ENCODE measurements at regions not wholly inside any gene's neighbourhood (a gene's known extent, or its start where the extent isn't known, plus 50 kb on each side); places are given as distances from the start of the nearest gene placed in this dataset.

- 52% methylated on average over 1 of the region's 1 CpG for WGBS
- no peak overlapping the region for H3K4me3 ChIP-seq (ENCODE audit: low read depth in 1 of 3, low read length in 3 of 3)
These were observed 217.6 kb upstream of the CNTN1 start for GRCh38 chr12:40474630-40475029.

DNA sequence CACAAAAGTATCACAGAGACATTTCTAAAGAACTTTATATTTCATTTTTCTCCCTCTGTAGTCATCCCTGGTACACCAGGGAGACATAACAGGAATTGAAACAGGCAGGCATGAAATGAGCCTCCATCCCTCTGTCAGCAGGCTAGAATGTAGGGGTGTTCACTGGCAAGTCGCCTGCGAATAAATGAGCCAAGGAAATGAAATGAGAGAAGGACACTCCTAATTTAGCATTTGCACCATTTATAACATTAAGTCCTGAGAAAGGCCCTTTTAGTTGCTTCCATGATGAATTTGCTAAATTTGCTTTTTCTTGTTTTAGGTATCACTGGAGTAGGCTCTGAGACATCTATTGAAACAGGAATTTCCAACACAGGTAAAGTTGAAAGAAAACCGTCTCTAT lies 192.4 kb upstream of the CNTN1 start:
- no peak overlapping the region for H3K9ac ChIP-seq (ENCODE audit: low read depth in 1 of 2, low read length in 2 of 2)
- no peaks in the 10 kb centered on the region for H3K36me3 ChIP-seq (ENCODE audit: control insufficient read depth in 4 of 4, insufficient read depth in 3 of 4, low read depth in 1 of 4, low read length in 3 of 4)
- no peak for DNase-seq (ENCODE audit: low spot score)
- H3K27me3 ChIP-seq (ENCODE audit: control insufficient read depth in 4 of 4, insufficient read depth in 4 of 4, low read length in 3 of 4): no peaks in the 10 kb centered on the region
- no peaks in the 10 kb centered on the region for H3K9me3 ChIP-seq (ENCODE audit: control insufficient read depth in 4 of 4, low read length in 3 of 4)
- H3K4me1 ChIP-seq (ENCODE audit: control insufficient read depth in 4 of 4, insufficient read depth in 4 of 4, low read length in 3 of 4): no peaks in the 10 kb centered on the region
- H3K4me3 ChIP-seq (ENCODE audit: low read depth in 1 of 3, low read length in 3 of 3): no peak overlapping the region
- H3K27ac ChIP-seq (ENCODE audit: low read depth in 1 of 2, low read length in 2 of 2): no peak overlapping the region
- WGBS: 79% methylated on average over 3 of the region's 3 CpGs
- TF ChIP-seq TAF1 (conservative IDR thresholded peaks at IDR 0.05) (no peak), HNF4G (IDR thresholded peaks at IDR 0.05) (no peak), NR2F2 (IDR thresholded peaks at IDR 0.05) (no peak), HNF4A (conservative IDR thresholded peaks at IDR 0.05) (no peak), SP1 (IDR thresholded peaks at IDR 0.05) (no peak), GABPA (IDR thresholded peaks at IDR 0.05 in 1 of 2, conservative IDR thresholded peaks at IDR 0.05 in 1 of 2) (no peak), RAD21 (IDR thresholded peaks at IDR 0.05) (no peak), FOXA1 (IDR thresholded peaks at IDR 0.05) (no peak), RXRA (IDR thresholded peaks at IDR 0.05) (no peak), EGR1 (IDR thresholded peaks at IDR 0.05; ENCODE audit: low read depth in 2 of 2) (no peak)
- TF ChIP-seq, protein P1, sequence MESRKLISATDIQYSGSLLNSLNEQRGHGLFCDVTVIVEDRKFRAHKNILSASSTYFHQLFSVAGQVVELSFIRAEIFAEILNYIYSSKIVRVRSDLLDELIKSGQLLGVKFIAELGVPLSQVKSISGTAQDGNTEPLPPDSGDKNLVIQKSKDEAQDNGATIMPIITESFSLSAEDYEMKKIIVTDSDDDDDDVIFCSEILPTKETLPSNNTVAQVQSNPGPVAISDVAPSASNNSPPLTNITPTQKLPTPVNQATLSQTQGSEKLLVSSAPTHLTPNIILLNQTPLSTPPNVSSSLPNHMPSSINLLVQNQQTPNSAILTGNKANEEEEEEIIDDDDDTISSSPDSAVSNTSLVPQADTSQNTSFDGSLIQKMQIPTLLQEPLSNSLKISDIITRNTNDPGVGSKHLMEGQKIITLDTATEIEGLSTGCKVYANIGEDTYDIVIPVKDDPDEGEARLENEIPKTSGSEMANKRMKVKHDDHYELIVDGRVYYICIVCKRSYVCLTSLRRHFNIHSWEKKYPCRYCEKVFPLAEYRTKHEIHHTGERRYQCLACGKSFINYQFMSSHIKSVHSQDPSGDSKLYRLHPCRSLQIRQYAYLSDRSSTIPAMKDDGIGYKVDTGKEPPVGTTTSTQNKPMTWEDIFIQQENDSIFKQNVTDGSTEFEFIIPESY (IDR thresholded peaks at IDR 0.05): no peak
- TF ChIP-seq, protein P2, sequence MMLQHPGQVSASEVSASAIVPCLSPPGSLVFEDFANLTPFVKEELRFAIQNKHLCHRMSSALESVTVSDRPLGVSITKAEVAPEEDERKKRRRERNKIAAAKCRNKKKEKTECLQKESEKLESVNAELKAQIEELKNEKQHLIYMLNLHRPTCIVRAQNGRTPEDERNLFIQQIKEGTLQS (IDR thresholded peaks at IDR 0.05): no peak
- TF ChIP-seq, protein P3, sequence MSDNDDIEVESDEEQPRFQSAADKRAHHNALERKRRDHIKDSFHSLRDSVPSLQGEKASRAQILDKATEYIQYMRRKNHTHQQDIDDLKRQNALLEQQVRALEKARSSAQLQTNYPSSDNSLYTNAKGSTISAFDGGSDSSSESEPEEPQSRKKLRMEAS (IDR thresholded peaks at IDR 0.05): no peak
- TF ChIP-seq, protein P4, sequence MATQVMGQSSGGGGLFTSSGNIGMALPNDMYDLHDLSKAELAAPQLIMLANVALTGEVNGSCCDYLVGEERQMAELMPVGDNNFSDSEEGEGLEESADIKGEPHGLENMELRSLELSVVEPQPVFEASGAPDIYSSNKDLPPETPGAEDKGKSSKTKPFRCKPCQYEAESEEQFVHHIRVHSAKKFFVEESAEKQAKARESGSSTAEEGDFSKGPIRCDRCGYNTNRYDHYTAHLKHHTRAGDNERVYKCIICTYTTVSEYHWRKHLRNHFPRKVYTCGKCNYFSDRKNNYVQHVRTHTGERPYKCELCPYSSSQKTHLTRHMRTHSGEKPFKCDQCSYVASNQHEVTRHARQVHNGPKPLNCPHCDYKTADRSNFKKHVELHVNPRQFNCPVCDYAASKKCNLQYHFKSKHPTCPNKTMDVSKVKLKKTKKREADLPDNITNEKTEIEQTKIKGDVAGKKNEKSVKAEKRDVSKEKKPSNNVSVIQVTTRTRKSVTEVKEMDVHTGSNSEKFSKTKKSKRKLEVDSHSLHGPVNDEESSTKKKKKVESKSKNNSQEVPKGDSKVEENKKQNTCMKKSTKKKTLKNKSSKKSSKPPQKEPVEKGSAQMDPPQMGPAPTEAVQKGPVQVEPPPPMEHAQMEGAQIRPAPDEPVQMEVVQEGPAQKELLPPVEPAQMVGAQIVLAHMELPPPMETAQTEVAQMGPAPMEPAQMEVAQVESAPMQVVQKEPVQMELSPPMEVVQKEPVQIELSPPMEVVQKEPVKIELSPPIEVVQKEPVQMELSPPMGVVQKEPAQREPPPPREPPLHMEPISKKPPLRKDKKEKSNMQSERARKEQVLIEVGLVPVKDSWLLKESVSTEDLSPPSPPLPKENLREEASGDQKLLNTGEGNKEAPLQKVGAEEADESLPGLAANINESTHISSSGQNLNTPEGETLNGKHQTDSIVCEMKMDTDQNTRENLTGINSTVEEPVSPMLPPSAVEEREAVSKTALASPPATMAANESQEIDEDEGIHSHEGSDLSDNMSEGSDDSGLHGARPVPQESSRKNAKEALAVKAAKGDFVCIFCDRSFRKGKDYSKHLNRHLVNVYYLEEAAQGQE (IDR thresholded peaks at IDR 0.05): no peak

More at GRCh38 chr12:40474630-40475029, 217.6 kb upstream of the CNTN1 start:
- TF ChIP-seq TAF1 (conservative IDR thresholded peaks at IDR 0.05) (no peak), FOXA1 (IDR thresholded peaks at IDR 0.05) (no peak), RXRA (IDR thresholded peaks at IDR 0.05) (no peak), HNF4G (IDR thresholded peaks at IDR 0.05) (no peak), EGR1 (IDR thresholded peaks at IDR 0.05; ENCODE audit: low read depth in 2 of 2) (no peak), HNF4A (conservative IDR thresholded peaks at IDR 0.05) (no peak), FOXA2 (IDR thresholded peaks at IDR 0.05) (no peak), JUND (IDR thresholded peaks at IDR 0.05) (no peak), GABPA (IDR thresholded peaks at IDR 0.05 in 1 of 2, conservative IDR thresholded peaks at IDR 0.05 in 1 of 2) (no peak), YY1 (IDR thresholded peaks at IDR 0.05) (no peak), RAD21 (IDR thresholded peaks at IDR 0.05) (no peak), NR2F2 (IDR thresholded peaks at IDR 0.05) (no peak)
- TF ChIP-seq, protein P1 (IDR thresholded peaks at IDR 0.05): no peak
- TF ChIP-seq, protein P3 (IDR thresholded peaks at IDR 0.05): no peak
- TF ChIP-seq, protein P4 (IDR thresholded peaks at IDR 0.05): no peak
- H3K9ac ChIP-seq (ENCODE audit: low read depth in 1 of 2, low read length in 2 of 2): no peak overlapping the region
- H3K27me3 ChIP-seq (ENCODE audit: control insufficient read depth in 4 of 4, insufficient read depth in 4 of 4, low read length in 3 of 4): no peaks in the 10 kb centered on the region
- no peaks in the 10 kb centered on the region for H3K36me3 ChIP-seq (ENCODE audit: control insufficient read depth in 4 of 4, insufficient read depth in 3 of 4, low read depth in 1 of 4, low read length in 3 of 4)
- no peak for DNase-seq (ENCODE audit: low spot score)
- H3K27ac ChIP-seq (ENCODE audit: low read depth in 1 of 2, low read length in 2 of 2): no peak overlapping the region
- no peaks in the 10 kb centered on the region for H3K4me1 ChIP-seq (ENCODE audit: control insufficient read depth in 4 of 4, insufficient read depth in 4 of 4, low read length in 3 of 4)
- H3K9me3 ChIP-seq (ENCODE audit: control insufficient read depth in 4 of 4, low read length in 3 of 4): peaks cover 0 to 3% (median 2%) of the 10 kb centered on the region in 4 donors

Data from liver (tissue), 7 donors.